ENCODE measurements at regions not wholly inside any gene's neighbourhood (a gene's known extent, or its start where the extent isn't known, plus 50 kb on each side); places are given as distances from the start of the nearest gene placed in this dataset.

- no peak for TF ChIP-seq MYC (IDR thresholded peaks at IDR 0.05; ENCODE audit: low read depth, low read length)
- TF ChIP-seq POLR2AphosphoS5 (IDR thresholded peaks at IDR 0.05; ENCODE audit: insufficient read depth, low read depth, low read length), result no peak
- TF ChIP-seq CTCF (IDR thresholded peaks at IDR 0.05; ENCODE audit: extremely low read depth in 1 of 2, insufficient read depth in 1 of 2, low read depth in 1 of 2, low read length in 2 of 2), result no peak
Observed at GRCh38 chr14:71742485-71742884, 189.7 kb upstream of the RGS6 start.
